GM12878 (cell line): ENCODE measurements at regions not wholly inside any gene's neighbourhood (a gene's known extent, or its start where the extent isn't known, plus 50 kb on each side); places are given as distances from the start of the nearest gene placed in this dataset.

Source experiments
- CHD1 ChIP-seq: IDR thresholded peaks from 2 replicates; pipeline ENCODE4 v1.6.1; 2012; ENCODE audit warnings: low read depth, low read length, improper control_type of control experiment
- EGR1 ChIP-seq, 2 experiments: IDR thresholded peaks; 1 replicate in 1 of 2; 2 replicates in 1 of 2; pipeline ENCODE4 v1.6.1; 2011 to 2012; ENCODE audit warnings: low read depth in 2 of 2, low read length in 2 of 2, borderline replicate concordance in 1 of 2, mild to moderate bottlenecking in 1 of 2, moderate library complexity in 1 of 2
- GABPA ChIP-seq: IDR thresholded peaks from 2 replicates; pipeline ENCODE4 v1.6.1; 2014; ENCODE audit warnings: antibody characterized with exemption, low read depth, mild to moderate bottlenecking, inconsistent platforms
- MTA3 ChIP-seq: IDR thresholded peaks from 2 replicates; pipeline ENCODE4 v1.6.1; 2012; ENCODE audit warnings: low read length, inconsistent platforms, borderline replicate concordance
- NRF1 ChIP-seq: conservative IDR thresholded peaks from 2 replicates; pipeline ENCODE4 v1.6.1; 2011; ENCODE audit warnings: mild to moderate bottlenecking, low read depth, low read length, improper control_type of control experiment
- SMAD5 ChIP-seq: IDR thresholded peaks from 2 replicates; pipeline ENCODE4 v1.6.1; 2016; ENCODE audit warnings: antibody characterized with exemption, low read depth
- TCF7 ChIP-seq: IDR thresholded peaks from 2 replicates; pipeline ENCODE4 v1.6.1; 2014; ENCODE audit warnings: antibody characterized with exemption, borderline replicate concordance
- ZNF207 ChIP-seq: fragments of 450-650 bp; IDR thresholded peaks from 2 replicates; pipeline ENCODE4 v1.6.1; 2014; ENCODE audit warnings: antibody characterized with exemption, mild to moderate bottlenecking, borderline replicate concordance
- ZNF24 ChIP-seq: fragments of 450-650 bp; IDR thresholded peaks from 2 replicates; pipeline ENCODE4 v1.6.1; 2017; ENCODE audit warnings: antibody characterized with exemption, mild to moderate bottlenecking
- ZNF274 ChIP-seq: IDR thresholded peaks from one replicate; pipeline ENCODE4 v1.8.0; 2011; ENCODE audit not compliant: insufficient read length, insufficient read depth
- TF ChIP-seq, protein P1 (sequence below): IDR thresholded peaks from 2 replicates; pipeline ENCODE4 v1.6.1; 2012; ENCODE audit warnings: low read depth, low read length, improper control_type of control experiment
- TF ChIP-seq, protein P2 (sequence below): IDR thresholded peaks from 2 replicates; pipeline ENCODE4 v1.6.1; 2012; ENCODE audit warnings: low read depth, low read length, improper control_type of control experiment
- TF ChIP-seq, protein P3 (sequence below): fragments of 450-650 bp; IDR thresholded peaks from 2 replicates; pipeline ENCODE4 v1.6.1; 2016; ENCODE audit warnings: mild to moderate bottlenecking
- TF ChIP-seq, protein P4 (sequence below): fragments of 450-650 bp; IDR thresholded peaks from 2 replicates; pipeline ENCODE4 v1.6.1; 2018; ENCODE audit warnings: borderline replicate concordance, mild to moderate bottlenecking; ENCODE audit not compliant: partially characterized antibody
- TF ChIP-seq, protein P5 (sequence below): fragments of 150-350 bp; IDR thresholded peaks from 2 replicates; pipeline ENCODE4 v1.6.1; 2016; ENCODE audit warnings: low read depth, low read length
- TF ChIP-seq, protein P6 (sequence below): IDR thresholded peaks from 2 replicates; pipeline ENCODE4 v1.6.1; 2011; ENCODE audit warnings: mild to moderate bottlenecking, low read depth, low read length, moderate library complexity; ENCODE audit not compliant: insufficient replicate concordance

DNA sequence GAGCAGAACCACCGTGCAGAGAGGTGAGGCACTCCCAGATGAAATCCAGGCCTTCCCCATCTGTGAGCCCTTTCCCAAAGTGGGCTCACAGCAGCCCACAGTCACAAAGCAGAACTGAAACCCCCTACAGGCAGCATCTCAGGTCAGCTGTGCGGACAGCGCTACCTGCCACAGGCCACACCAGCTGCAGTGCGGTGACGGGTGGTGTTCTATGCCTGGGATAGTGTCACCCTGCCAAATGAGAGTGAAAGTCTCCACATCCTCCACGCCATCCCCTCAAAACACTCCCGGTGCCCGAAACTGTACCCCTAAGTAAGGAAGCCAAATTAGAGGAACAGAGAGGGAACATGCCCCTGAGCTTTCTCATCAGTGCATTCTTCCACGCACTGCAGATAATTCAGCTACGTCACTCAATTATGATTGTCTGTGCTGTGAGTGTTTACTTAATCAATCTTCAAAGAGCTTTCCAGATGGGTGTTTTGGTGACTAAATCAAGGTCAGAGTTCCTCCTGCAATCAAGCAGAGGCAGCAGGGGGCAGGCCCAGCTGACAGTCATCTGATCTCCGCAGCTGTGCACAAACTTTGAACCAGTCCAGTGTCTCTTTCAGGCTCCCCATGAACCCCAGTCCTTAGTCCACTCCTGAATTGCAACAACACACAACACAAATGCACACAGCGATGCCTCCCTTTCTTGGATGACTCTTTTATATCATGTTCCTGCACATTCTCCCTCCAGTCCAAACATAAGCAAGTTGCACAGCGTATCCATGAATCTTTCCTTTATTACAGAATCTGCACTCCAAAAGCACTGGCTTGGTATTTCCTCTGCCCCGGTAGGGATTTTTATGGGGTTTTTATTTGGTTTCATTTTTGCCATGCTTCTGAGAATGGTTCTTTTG is 150.0 kb downstream of the TOMM20 start (continued):
- TF ChIP-seq, protein P1, sequence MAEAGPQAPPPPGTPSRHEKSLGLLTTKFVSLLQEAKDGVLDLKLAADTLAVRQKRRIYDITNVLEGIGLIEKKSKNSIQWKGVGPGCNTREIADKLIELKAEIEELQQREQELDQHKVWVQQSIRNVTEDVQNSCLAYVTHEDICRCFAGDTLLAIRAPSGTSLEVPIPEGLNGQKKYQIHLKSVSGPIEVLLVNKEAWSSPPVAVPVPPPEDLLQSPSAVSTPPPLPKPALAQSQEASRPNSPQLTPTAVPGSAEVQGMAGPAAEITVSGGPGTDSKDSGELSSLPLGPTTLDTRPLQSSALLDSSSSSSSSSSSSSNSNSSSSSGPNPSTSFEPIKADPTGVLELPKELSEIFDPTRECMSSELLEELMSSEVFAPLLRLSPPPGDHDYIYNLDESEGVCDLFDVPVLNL, result no peak
- TF ChIP-seq ZNF207 (peak; percentile 82; the same call in 1 of the 2 replicates), MTA3 (no peak), NRF1 (no peak), CHD1 (peak; percentile 50; the same call in 1 of the 2 replicates), TCF7 (peak; percentile 78; the same call in 1 of the 2 replicates), SMAD5 (peak; percentile 44; the same call in 1 of the 2 replicates), GABPA (no peak), ZNF24 (peak; percentile 76; the same call in 1 of the 2 replicates), ZNF274 (no peak), EGR1 (IDR thresholded peaks at IDR 0.05; ENCODE audit: borderline replicate concordance in 1 of 2, low read depth in 2 of 2, low read length in 2 of 2) (peak in 1 of 2 experiments; percentile 30; a peak in 1 of 3 replicates)
- TF ChIP-seq, protein P2, sequence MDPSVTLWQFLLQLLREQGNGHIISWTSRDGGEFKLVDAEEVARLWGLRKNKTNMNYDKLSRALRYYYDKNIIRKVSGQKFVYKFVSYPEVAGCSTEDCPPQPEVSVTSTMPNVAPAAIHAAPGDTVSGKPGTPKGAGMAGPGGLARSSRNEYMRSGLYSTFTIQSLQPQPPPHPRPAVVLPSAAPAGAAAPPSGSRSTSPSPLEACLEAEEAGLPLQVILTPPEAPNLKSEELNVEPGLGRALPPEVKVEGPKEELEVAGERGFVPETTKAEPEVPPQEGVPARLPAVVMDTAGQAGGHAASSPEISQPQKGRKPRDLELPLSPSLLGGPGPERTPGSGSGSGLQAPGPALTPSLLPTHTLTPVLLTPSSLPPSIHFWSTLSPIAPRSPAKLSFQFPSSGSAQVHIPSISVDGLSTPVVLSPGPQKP, result no peak
- TF ChIP-seq, protein P3, sequence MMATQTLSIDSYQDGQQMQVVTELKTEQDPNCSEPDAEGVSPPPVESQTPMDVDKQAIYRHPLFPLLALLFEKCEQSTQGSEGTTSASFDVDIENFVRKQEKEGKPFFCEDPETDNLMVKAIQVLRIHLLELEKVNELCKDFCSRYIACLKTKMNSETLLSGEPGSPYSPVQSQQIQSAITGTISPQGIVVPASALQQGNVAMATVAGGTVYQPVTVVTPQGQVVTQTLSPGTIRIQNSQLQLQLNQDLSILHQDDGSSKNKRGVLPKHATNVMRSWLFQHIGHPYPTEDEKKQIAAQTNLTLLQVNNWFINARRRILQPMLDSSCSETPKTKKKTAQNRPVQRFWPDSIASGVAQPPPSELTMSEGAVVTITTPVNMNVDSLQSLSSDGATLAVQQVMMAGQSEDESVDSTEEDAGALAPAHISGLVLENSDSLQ, result peak; percentile 91
- TF ChIP-seq, protein P4, sequence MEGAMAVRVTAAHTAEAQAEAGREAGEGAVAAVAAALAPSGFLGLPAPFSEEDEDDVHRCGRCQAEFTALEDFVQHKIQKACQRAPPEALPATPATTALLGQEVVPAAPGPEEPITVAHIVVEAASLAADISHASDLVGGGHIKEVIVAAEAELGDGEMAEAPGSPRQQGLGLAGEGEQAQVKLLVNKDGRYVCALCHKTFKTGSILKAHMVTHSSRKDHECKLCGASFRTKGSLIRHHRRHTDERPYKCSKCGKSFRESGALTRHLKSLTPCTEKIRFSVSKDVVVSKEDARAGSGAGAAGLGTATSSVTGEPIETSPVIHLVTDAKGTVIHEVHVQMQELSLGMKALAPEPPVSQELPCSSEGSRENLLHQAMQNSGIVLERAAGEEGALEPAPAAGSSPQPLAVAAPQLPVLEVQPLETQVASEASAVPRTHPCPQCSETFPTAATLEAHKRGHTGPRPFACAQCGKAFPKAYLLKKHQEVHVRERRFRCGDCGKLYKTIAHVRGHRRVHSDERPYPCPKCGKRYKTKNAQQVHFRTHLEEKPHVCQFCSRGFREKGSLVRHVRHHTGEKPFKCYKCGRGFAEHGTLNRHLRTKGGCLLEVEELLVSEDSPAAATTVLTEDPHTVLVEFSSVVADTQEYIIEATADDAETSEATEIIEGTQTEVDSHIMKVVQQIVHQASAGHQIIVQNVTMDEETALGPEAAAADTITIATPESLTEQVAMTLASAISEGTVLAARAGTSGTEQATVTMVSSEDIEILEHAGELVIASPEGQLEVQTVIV, result no peak
- TF ChIP-seq, protein P5, sequence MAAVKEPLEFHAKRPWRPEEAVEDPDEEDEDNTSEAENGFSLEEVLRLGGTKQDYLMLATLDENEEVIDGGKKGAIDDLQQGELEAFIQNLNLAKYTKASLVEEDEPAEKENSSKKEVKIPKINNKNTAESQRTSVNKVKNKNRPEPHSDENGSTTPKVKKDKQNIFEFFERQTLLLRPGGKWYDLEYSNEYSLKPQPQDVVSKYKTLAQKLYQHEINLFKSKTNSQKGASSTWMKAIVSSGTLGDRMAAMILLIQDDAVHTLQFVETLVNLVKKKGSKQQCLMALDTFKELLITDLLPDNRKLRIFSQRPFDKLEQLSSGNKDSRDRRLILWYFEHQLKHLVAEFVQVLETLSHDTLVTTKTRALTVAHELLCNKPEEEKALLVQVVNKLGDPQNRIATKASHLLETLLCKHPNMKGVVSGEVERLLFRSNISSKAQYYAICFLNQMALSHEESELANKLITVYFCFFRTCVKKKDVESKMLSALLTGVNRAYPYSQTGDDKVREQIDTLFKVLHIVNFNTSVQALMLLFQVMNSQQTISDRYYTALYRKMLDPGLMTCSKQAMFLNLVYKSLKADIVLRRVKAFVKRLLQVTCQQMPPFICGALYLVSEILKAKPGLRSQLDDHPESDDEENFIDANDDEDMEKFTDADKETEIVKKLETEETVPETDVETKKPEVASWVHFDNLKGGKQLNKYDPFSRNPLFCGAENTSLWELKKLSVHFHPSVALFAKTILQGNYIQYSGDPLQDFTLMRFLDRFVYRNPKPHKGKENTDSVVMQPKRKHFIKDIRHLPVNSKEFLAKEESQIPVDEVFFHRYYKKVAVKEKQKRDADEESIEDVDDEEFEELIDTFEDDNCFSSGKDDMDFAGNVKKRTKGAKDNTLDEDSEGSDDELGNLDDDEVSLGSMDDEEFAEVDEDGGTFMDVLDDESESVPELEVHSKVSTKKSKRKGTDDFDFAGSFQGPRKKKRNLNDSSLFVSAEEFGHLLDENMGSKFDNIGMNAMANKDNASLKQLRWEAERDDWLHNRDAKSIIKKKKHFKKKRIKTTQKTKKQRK, result no peak
- TF ChIP-seq, protein P6, sequence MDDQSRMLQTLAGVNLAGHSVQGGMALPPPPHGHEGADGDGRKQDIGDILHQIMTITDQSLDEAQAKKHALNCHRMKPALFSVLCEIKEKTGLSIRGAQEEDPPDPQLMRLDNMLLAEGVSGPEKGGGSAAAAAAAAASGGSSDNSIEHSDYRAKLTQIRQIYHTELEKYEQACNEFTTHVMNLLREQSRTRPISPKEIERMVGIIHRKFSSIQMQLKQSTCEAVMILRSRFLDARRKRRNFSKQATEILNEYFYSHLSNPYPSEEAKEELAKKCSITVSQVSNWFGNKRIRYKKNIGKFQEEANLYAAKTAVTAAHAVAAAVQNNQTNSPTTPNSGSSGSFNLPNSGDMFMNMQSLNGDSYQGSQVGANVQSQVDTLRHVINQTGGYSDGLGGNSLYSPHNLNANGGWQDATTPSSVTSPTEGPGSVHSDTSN, result peak; percentile 69
